ENCODE measurements at regions not wholly inside any gene's neighbourhood (a gene's known extent, or its start where the extent isn't known, plus 50 kb on each side); places are given as distances from the start of the nearest gene placed in this dataset.

DNA sequence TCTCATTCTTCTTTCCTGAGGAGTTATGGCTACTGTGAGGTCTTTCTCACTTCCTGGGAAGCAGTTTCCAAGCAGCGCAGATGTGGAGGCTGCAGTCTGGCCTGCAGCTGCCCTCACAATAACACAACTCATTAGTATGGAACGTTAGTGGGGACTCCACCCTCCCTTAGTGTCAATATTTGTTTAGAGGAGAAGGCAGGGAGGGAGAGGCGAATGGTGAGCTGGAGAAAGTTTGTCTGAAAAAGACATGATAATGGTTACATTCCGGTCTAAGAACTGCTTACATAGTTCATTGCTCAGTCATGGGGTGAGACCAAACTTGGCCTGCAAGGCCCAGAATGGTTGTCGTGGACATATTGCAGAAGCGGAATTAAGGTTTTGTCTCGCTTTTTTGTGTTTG is 170.2 kb downstream of the HS3ST3B1 start:
- TF ChIP-seq, protein P1, sequence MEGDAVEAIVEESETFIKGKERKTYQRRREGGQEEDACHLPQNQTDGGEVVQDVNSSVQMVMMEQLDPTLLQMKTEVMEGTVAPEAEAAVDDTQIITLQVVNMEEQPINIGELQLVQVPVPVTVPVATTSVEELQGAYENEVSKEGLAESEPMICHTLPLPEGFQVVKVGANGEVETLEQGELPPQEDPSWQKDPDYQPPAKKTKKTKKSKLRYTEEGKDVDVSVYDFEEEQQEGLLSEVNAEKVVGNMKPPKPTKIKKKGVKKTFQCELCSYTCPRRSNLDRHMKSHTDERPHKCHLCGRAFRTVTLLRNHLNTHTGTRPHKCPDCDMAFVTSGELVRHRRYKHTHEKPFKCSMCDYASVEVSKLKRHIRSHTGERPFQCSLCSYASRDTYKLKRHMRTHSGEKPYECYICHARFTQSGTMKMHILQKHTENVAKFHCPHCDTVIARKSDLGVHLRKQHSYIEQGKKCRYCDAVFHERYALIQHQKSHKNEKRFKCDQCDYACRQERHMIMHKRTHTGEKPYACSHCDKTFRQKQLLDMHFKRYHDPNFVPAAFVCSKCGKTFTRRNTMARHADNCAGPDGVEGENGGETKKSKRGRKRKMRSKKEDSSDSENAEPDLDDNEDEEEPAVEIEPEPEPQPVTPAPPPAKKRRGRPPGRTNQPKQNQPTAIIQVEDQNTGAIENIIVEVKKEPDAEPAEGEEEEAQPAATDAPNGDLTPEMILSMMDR (IDR thresholded peaks at IDR 0.05), result no peak
- TF ChIP-seq POLR2A (IDR thresholded peaks at IDR 0.05), result no peak

Data from uterus (tissue), 2 donors.